ENCODE measurements at regions not wholly inside any gene's neighbourhood (a gene's known extent, or its start where the extent isn't known, plus 50 kb on each side); places are given as distances from the start of the nearest gene placed in this dataset.

GRCh38 chr14:35202195-35202594, 79.8 kb downstream of the PRORP start:
- TF ChIP-seq CTCF (IDR thresholded peaks at IDR 0.05; ENCODE audit: poor library complexity, severe bottlenecking) (no peak), EZH2 (IDR thresholded peaks at IDR 0.05; ENCODE audit: borderline replicate concordance, insufficient read depth, low read length, poor library complexity, severe bottlenecking) (no peak), EP300 (conservative IDR thresholded peaks at IDR 0.05; ENCODE audit: poor library complexity, severe bottlenecking) (no peak), TAF1 (IDR thresholded peaks at IDR 0.05; ENCODE audit: low read depth) (no peak), POLR2AphosphoS5 (IDR thresholded peaks at IDR 0.05) (no peak)
